ENCODE measurements at regions not wholly inside any gene's neighbourhood (a gene's known extent, or its start where the extent isn't known, plus 50 kb on each side); places are given as distances from the start of the nearest gene placed in this dataset.

DNA sequence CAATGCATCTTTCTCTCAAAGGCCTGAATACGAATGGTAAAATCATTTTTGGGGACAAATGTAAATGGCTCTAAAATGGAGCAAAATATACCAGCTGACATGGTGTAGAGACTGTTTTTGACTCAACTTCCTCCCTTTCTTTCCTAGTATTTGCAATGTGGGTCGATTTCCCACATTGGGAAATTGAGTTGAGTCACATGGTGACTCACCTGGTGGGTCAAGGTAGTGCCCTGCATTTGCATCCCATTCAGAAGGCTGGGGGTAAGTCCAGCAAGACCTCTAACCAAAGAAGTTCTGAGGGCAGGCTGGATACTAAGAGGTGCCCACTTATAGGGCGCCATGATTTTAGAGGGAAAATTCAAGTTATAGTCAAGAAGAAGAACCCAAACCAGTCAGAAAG lies 179.6 kb upstream of the MPDZ start:
- Histone ChIP-seq H3K18ac (ENCODE audit: insufficient read length, low read depth, low read length) (no peak overlapping the region), H2BK12ac (ENCODE audit: insufficient read length, low read depth, low read length) (no peak overlapping the region), H3K79me2 (ENCODE audit: insufficient read depth, low read length) (no peaks in the 10 kb centered on the region), H4K20me1 (ENCODE audit: control insufficient read depth, insufficient read depth, insufficient read length) (no peaks in the 10 kb centered on the region), H3K23ac (ENCODE audit: insufficient read length, low read depth, low read length) (no peak overlapping the region), H3K9ac (ENCODE audit: extremely low read depth, insufficient read length, low read length) (no peak overlapping the region), H3T11ph (ENCODE audit: low read length) (no peak overlapping the region), H4K91ac (ENCODE audit: insufficient read length, low read depth, low read length) (no peak overlapping the region), H2BK5ac (ENCODE audit: insufficient read length, low read length) (no peak overlapping the region), H4K5ac (ENCODE audit: insufficient read length, low read depth, low read length) (no peak overlapping the region), H3K27ac (ENCODE audit: insufficient read length, low read depth, low read length) (no peak overlapping the region), H2BK15ac (ENCODE audit: low read depth, low read length) (no peak overlapping the region), H3K14ac (ENCODE audit: insufficient read depth, low read length) (no peak overlapping the region), H3K56ac (ENCODE audit: insufficient read length, low read depth, low read length) (no peak overlapping the region), H3K79me1 (ENCODE audit: insufficient read depth, low read depth, low read length, poor library complexity, severe bottlenecking) (no peaks in the 10 kb centered on the region), H3K4me2 (ENCODE audit: insufficient read depth, insufficient read length, low read length) (no peak overlapping the region), H3K23me2 (ENCODE audit: insufficient read length, low read depth, low read length, poor library complexity, severe bottlenecking) (no peaks in the 10 kb centered on the region), H3K4ac (ENCODE audit: low read depth, low read length) (no peak overlapping the region), H2BK120ac (ENCODE audit: low read depth, low read length, poor library complexity, severe bottlenecking) (no peak overlapping the region), H3K9me3 (ENCODE audit: control insufficient read depth, low read depth, low read length) (no peaks in the 10 kb centered on the region), H4K8ac (replicated peaks; ENCODE audit: insufficient read length, low read depth, low read length) (no peak overlapping the region), H3K4me1 (ENCODE audit: insufficient read depth, low read length) (no peaks in the 10 kb centered on the region), H2AFZ (ENCODE audit: low read length) (no peak overlapping the region), H2AK5ac (ENCODE audit: insufficient read length, low read length) (no peak overlapping the region), H2BK20ac (ENCODE audit: low read depth, low read length, poor library complexity, severe bottlenecking) (no peak overlapping the region), H3K27me3 (ENCODE audit: insufficient read depth, low read length) (no peaks in the 10 kb centered on the region)
- Mint-ChIP-seq H3K36me3 (ENCODE audit: insufficient read depth in 1 of 3, low read depth in 3 of 3) (no peaks in the 10 kb centered on the region), H3K9me3 (no peaks in the 10 kb centered on the region), H3K4me1 (no peaks in the 10 kb centered on the region), H3K27ac (no peak overlapping the region), H3K4me3 (no peak overlapping the region), H3K27me3 (ENCODE audit: low read depth) (no peaks in the 10 kb centered on the region)
- no CpG with 5 or more reads among the region's 3 CpGs for WGBS (ENCODE audit: extremely low coverage, insufficient read length, low lambda C conversion rate)
- no peak for DNase-seq
- TF ChIP-seq, protein P1, sequence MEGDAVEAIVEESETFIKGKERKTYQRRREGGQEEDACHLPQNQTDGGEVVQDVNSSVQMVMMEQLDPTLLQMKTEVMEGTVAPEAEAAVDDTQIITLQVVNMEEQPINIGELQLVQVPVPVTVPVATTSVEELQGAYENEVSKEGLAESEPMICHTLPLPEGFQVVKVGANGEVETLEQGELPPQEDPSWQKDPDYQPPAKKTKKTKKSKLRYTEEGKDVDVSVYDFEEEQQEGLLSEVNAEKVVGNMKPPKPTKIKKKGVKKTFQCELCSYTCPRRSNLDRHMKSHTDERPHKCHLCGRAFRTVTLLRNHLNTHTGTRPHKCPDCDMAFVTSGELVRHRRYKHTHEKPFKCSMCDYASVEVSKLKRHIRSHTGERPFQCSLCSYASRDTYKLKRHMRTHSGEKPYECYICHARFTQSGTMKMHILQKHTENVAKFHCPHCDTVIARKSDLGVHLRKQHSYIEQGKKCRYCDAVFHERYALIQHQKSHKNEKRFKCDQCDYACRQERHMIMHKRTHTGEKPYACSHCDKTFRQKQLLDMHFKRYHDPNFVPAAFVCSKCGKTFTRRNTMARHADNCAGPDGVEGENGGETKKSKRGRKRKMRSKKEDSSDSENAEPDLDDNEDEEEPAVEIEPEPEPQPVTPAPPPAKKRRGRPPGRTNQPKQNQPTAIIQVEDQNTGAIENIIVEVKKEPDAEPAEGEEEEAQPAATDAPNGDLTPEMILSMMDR (conservative IDR thresholded peaks at IDR 0.05): no peak
